ENCODE measurements at regions not wholly inside any gene's neighbourhood (a gene's known extent, or its start where the extent isn't known, plus 50 kb on each side); places are given as distances from the start of the nearest gene placed in this dataset.

DNA sequence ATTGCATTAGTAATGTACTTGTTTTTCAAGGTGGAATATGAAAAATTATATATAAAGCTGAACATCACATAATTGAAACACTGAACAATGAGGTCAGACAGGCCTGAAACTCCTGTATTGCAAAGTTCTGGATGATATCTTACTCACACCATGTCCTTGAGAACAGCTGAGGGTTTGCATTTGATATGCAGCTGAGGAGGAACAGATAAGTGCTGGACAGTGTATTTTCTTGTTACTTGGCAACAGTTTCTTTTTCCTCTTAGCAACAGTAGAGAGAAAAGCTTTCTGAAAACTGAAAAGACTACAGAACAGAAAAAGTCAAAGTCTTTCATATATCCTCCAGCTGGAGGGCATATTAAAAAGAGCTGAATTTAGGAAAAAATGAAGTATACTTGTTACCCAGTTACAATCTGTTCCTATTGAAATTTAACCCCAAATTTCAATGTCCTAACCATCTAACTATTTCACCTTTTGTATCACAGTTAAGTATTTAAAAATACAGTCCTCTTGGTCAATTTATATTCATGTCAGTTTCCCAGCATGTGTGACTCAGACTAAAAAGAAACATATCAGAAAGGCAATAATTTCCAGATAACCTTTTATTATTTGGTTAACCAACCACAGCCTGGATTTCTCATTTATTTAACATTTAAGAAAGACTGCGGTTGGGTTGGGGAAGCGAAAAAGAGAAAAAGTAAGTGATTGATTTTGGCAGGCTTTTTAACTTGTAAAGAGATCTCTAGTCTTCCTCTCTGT is 733.0 kb upstream of the DPPA4 start:
- DNase-seq (ENCODE audit: extremely low read depth, low read depth), result no peak

DNA sequence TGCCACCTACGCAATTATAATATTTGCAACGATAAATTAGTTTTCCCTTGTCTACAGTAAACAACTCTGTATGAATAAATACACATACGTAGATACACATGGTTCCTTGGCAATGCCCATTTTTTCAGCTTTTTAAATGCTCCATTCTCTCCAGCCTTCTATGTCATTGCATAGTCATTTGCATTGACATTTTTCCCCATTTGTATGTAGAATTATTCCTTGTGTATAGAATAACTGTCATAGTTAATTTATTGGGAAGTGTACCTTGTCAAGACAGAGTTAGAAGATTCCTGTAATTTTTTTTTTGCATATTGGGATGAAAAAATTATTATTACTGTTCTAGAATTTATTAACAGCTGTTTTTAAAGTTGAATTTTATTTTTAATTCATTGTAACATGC is 736.7 kb upstream of the DPPA4 start:
- DNase-seq (ENCODE audit: extremely low read depth, low read depth), result no peak

DNA sequence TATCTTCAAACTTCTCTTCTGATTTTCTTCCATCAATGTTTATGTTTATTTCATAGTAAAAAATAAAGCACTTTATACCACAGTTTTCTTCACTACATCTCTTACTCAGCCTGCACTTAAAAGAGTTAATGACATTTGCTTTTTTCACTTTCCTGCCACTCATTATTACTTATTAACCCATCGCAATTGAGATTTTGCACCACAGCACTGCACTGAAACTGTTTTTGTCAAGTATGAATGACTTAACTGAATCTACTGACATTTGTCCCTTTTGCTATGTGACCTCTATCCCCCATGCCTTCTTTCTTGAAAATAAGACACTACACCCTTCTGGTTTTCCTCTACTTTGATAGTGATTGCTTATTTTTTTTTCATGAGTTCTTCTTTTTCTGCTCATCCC is 739.7 kb upstream of the DPPA4 start:
- no peak for DNase-seq (ENCODE audit: extremely low read depth, low read depth)

DNA sequence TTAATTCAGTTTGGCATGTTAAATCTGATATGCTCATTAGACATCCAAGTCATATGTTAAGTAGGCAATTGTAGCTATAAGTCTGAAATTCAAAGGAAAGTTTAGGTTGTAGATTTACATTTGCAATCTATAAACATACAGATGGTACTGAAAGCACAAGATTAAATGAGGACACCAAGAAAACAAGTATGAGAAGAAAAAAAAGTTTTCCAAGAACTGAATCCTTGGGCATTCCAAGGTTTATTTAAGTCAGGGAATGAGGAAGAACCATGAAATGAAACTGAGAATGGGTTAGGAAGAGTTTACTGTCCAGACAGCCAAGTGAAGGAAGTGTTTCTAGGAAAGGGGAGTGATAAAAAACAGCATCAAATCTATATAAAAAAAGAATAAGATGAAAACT is 756.1 kb upstream of the DPPA4 start:
- DNase-seq (ENCODE audit: extremely low read depth, low read depth), result no peak

DNA sequence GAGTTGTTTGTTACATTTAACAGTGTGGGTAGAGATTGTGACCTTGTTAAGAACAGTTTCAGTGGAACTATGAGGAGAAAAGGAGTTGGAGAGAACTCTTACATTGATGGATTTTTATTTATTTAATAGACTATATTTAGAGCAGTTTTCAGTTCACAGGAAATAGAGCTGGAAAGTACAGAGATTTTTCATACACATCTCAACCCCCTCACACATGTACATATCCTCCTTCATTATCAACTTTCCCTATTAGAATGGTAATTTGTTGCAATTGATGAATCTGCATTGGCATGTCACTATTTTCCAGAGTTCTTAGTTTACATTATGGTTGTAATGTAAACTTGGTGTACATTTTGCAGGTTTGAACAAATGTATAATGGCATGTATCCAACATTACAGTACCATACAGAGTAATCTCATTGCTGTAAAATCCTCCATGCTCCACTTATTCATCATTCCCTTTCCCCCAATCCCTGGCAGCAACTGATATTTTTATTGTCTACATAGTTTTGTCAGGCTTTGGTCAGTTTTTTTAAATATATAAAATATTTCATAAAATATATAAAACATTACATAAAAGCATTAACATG is 756.6 kb upstream of the DPPA4 start:
- DNase-seq (ENCODE audit: extremely low read depth, low read depth), result no peak

DNA sequence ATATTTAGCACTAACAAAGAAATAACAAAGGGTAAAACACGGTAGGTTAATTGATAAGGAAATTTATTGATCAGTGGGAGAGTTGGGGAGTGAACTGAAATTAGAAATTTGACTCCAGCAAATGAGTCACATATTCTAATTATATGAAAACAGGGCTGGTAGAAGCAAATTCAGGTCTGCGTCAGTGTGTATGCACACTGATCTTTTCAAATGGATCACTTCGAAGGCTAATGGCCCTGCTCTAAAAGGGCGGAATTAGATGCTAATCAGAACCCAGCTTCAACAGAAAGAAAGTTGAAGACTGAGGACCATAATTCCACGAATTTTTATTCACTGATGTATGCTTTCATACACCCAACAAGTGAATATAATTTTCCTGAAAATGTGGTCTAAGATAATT is 762.4 kb upstream of the DPPA4 start:
- no peak for DNase-seq (ENCODE audit: extremely low read depth, low read depth)

DNA sequence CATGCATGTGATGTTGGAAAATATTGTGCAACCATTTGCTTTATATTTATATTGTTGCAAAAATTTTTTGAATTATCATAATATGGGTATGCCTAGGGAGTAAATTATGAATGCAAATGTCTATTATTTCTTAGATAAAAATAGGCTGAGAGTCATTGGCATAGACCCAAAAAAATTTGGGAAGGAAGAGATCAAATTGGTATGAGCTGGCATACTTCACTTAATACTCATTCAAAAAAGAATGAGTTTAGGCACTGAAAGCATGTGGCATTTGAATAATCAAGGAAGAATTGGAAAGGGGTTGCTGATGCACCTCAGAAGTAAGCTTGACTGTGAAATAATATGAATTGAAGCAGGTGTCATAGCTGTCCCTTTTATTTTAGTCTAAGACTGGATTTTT is 764.0 kb upstream of the DPPA4 start:
- no peak for DNase-seq (ENCODE audit: extremely low read depth, low read depth)

DNA sequence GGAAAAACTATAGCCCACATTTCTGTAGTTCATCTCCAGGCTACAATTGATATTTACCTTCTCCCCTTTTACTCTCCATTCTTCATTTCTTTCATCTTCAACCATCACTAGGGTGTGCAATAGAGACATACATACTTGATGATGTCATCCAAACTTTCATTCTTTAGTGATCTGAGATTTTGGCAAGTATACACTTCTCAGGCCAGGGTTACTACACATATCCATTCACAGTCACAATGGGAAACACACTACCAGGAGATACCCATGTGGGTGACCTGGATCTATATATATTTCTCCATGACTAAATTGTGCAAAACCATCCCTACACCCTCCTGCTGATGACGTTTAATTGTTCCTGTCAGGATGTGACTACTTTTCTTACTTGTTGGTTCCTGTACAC is 769.5 kb upstream of the DPPA4 start:
- DNase-seq (ENCODE audit: extremely low read depth, low read depth), result no peak

DNA sequence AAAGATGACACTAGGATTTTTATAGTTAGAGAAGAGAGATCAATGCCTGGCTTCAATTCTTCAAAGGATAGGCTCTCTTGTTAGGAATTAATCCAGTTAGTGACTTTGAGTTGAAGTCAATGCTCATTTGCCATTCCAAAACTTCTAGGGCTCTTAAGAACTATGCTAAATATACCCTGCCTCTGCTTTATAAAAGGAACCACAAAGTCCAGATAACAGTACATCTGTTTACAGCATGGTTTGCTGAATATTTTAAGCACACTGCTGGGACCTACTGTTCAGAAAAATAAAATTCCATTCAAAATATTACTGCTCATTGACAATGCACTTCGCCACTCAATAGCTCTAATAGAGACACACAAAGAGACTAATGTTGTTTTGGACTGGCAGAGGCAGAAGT is 786.6 kb upstream of the DPPA4 start:
- no peak for DNase-seq (ENCODE audit: extremely low read depth, low read depth)

DNA sequence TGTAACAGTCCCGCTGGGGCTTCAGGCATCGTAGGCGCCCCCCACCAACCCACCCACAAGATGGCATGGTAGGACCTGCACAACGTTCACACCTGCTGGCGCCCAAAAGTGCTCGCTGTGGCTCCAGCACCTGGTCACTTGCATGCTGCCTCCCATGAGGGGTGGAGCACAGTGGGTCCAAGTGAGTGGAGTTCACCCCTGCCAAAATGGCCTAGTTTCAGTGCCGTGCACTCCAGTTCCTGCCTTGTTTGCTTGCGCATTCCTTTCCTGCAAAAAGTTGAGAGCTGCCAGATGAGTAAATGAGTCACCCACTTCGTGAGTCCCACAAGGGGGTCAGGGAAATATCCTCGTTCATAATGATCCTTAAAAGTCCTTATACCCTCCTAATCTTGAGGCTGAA is 788.7 kb upstream of the DPPA4 start:
- no peak for DNase-seq (ENCODE audit: extremely low read depth, low read depth)

DNA sequence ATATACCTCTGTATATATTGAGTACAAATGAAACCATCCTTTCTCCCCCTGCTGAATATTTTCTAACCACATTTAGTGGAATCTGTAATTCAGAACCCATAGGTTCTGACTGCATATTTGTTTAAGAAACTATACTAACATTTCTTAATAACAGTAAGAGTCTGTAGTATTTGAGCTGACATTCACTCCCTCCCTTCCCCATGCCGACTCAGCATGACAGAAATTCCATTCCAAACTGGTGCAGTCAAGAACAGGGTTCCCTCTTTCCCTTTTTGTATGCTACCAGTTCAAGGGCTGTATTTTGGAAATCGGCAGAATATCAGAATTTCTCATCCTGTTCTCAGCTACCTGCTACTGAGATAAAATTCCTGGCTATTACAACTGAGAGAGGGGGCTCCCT is 796.6 kb upstream of the DPPA4 start:
- no peak for DNase-seq (ENCODE audit: extremely low read depth, low read depth)

DNA sequence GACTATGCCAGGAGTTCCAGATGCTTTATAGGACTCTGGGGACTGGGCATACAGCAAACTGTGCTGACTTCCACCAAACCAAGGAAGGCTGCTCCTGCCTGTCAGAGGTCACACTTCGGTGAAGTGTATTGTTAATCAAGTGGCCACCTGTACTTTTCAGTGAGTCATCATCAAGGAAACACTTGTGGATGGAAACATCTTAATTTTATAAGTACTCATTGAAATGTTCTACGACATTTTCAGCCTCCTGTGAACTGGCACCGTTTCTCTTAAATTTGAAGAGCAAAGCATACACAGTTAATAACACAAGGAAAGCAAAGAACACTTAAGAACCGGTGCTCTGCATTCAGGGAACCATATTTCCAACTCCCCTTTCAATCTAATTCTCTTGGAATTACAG is 801.7 kb upstream of the DPPA4 start:
- no peak for DNase-seq (ENCODE audit: extremely low read depth, low read depth)

DNA sequence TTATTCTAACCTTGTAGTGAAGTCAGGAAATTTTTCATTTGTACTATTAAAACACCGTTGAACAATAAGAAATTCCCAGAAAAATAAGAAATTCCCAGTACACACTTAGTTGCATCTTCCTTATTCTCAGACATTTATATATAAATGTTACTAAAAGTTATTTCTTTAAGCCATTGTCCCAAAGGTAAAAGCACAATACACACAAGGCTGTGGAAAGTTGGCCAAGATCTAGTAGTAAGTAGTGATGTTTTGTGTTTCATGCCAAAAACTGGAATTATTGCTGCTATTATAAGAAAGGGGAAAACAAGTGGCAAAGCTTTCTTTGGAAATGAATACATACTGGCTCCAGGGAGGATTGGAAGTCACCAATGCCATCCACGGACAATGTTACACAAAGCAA is 802.5 kb upstream of the DPPA4 start:
- no peak for DNase-seq (ENCODE audit: extremely low read depth, low read depth)

DNA sequence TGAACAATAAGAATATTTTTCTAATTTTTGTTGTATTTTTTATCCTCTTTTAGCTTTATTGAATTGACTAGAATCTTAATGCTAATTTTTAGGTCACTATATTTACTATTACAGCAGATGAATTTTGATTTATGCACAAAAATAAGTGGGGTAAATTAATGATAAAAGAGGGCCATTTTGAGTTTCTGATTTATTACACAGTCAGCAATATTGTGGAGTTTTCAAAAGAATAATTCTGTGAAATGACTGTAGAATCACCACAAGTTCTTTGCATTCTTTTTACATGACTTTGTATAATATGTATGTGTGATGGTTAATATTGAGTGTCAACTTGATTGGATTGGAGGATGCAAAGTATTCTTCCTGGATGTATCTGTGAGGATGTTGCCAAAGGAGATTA is 812.4 kb upstream of the DPPA4 start:
- no peak for DNase-seq (ENCODE audit: extremely low read depth, low read depth)

DNA sequence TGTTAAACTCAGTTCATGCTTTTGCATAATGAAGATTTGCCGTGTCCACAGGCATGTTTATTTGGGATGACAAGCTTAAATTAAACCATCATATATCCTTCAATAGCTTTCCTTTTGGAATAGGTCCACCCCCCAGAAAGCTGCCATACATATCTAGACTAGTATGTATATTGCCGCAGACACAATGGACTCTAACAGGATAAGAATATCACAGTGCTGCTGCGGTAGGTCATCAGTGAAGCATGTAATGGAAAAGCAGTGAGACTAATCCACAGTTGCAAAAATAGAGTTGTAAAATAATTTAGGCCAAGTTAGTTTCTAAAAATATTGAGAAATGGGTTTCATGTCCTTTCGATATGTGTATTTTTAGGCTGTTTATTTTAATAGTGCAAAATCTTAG is 819.9 kb upstream of the DPPA4 start:
- no peak for DNase-seq (ENCODE audit: extremely low read depth, low read depth)

DNA sequence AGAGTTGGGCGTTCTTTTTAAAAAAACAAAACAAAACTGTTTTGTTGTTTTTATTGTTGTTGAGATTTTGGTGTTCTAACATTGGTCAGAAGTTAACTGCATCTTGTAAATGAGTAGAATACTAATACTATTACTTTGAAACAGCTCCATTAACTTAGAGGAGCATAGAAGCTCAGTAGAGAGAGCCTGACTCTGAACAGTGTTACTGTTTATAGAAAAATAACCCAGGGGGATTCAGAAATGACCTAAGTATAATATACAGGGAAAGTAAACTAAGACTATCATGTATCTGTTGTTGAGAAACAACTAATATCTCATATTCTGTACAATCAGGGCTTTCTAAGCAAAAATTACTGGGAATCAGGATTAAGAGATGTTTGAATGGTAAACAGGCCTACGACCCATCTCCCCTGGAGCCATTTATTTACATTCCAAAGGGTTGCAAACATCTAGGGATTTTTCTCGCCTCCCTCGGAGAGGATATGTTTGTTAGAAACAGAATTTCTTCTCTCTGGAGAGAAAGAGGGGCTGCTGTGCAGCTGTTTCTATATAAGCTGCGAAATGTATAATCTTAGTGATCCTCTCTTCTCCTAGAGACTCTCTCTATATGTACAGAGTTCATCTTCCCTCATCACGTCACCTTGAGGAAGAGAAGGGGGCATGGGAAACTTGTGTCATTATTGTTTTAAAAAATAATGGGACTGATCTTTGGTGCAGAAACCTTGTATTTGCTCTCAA is 827.5 kb upstream of the DPPA4 start:
- no peak for DNase-seq (ENCODE audit: extremely low read depth, low read depth)

DNA sequence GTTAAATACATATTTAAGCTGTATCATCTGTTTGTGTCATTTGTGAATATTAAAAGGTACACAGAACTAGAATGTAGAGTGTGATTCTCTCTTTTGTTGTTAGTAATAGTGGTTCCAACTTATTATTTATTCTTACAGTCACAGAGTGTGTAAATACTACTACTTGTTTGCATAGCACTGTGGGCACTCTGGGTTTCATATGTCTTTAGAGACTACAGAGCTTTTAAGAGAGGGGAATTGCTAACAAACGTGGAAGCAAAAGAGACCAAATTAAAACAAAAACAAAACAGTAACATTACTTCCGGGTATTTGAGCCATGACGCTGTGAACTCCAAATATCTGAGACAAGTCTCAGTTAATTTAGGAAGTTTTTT is 828.0 kb upstream of the DPPA4 start:
- no peak for DNase-seq (ENCODE audit: extremely low read depth, low read depth)

DNA sequence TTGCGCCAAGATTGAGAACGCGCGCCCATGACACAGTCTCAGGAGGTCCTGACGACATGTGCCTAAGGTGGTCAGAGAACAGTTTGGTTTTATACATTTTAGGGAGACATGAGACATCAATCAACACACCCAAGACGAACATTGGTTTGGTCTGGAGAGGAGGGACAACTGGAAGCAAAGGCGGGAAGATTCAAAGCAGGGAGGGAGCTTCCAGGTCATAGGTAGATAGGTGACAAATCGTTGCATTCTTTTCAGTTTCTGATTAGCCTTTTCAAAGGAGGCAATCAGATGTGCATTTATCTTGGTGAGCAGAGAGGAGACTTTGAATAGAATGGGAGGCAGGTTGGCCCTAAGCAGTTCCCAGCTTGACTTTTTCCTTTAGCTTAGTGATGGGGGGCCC is 828.4 kb upstream of the DPPA4 start:
- no peak for DNase-seq (ENCODE audit: extremely low read depth, low read depth)

DNA sequence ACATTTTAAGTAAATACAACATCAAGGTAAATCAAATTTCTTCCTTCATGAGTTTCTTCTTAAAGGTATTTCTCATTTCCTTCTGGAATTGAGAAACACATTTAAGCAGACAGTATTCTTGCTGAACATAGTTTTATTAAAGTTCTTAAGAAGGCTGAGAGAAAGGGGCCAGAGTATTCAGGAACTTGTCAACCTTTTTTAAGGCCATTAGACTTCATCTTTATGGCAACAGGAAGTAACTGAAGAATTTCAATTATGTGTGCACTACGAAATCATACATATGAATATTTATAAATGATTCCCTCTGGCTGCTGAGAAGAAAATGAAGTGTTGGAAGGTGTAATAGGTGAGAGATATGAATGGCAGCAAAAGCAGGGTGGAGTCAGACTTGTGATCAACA is 829.4 kb upstream of the DPPA4 start:
- DNase-seq (ENCODE audit: extremely low read depth, low read depth), result no peak

DNA sequence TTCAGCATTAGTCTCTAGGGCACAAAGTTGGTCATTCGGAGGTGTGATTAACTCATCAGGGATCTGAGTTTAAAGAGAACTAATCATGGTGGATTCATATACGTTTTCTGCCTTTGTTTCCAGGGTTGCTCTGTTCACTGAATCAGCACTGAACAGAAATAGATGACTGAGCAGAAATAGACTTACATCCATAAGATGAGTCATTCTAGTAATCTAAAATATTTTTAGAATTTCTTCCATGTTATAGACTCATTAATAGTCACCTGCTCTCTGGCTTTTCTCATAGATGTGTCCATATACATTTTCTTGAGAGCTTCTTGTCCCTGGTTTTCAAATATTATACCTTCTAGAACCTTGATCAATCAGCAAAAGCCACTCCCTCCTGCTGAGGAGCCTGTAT is 837.6 kb upstream of the DPPA4 start:
- DNase-seq (ENCODE audit: extremely low read depth, low read depth), result no peak

DNA sequence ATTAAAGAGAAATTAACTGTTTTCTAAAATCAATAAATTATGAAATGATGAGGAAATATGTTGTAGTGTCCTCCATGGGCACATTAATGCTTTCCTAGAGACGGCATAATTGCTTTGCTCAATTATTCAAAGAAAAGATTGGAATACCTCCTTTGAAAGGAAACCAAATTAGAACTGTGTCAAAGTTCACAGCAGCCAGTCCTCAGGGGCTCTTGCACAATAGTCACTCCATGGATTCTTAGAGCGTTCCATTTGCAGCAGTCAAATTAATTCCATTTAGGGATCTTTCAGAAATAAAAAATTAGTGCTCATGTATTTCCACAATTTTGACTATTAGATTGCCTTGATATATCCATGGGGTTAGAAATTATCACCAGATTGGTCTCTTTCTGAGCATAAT is 841.6 kb upstream of the DPPA4 start:
- no peak for DNase-seq (ENCODE audit: extremely low read depth, low read depth)

DNA sequence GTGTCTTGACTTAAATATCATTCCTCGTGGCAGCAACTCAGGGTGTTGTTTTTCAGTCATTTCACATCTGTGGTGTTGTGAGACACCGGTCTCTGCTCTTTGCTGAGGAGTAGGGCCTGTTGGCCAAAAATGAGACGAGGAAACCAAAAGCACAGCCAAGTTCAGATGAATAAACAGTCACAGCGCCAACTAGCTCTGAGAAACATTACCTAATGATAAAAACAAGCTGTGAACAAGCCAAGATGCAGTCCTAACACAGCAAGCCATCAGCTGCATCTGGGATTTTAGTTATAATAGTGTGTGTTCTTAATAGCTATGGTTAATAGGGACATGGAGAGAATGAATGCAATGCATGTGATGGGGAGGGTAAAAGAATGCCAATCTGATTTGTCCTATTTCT is 843.4 kb upstream of the DPPA4 start:
- no peak for DNase-seq (ENCODE audit: extremely low read depth, low read depth)
